K562 (cell line): ENCODE measurements at regions not wholly inside any gene's neighbourhood (a gene's known extent, or its start where the extent isn't known, plus 50 kb on each side); places are given as distances from the start of the nearest gene placed in this dataset.

Experiments used
- BRD4 ChIP-seq: fragments of 200-600 bp; sonication (generic); IDR thresholded peaks from 2 replicates; pipeline ENCODE4 v1.6.1; 2017; ENCODE audit warnings: inconsistent platforms
- CBFB ChIP-seq: sonication (generic); formaldehyde crosslinking; IDR thresholded peaks from 2 replicates; pipeline ENCODE4 v1.4.0; 2020; ENCODE audit warnings: mild to moderate bottlenecking, missing genetic modification reagents
- FOXJ3 ChIP-seq: sonication (generic); formaldehyde crosslinking; IDR thresholded peaks from 2 replicates; pipeline ENCODE4 v1.4.0; 2020; ENCODE audit warnings: mild to moderate bottlenecking, missing genetic modification reagents
- HDAC3 ChIP-seq: fragments of 450-650 bp; IDR thresholded peaks from 2 replicates; pipeline ENCODE4 v1.6.1; 2018; ENCODE audit warnings: borderline replicate concordance, mild to moderate bottlenecking, moderate library complexity; ENCODE audit not compliant: partially characterized antibody
- SREBF1 ChIP-seq: fragments of 150-350 bp; IDR thresholded peaks from 2 replicates; pipeline ENCODE4 v1.6.1; 2014; ENCODE audit warnings: antibody characterized with exemption, low read depth, low read length, borderline replicate concordance
- ZBTB7A ChIP-seq: IDR thresholded peaks from 2 replicates; pipeline ENCODE4 v1.6.1; 2011; ENCODE audit warnings: low read depth, mild to moderate bottlenecking, low read length, moderate library complexity, borderline replicate concordance; ENCODE audit not compliant: control insufficient read depth
- TF ChIP-seq, protein P1 (sequence below): IDR thresholded peaks from 2 replicates; pipeline ENCODE4 v1.6.1; 2012; ENCODE audit warnings: low read depth, low read length, improper control_type of control experiment, borderline replicate concordance
- TF ChIP-seq, protein P2 (sequence below), 3 experiments: IDR thresholded peaks in 2 of 3; conservative IDR thresholded peaks in 1 of 3; 2 replicates each; pipeline ENCODE4 v1.5.1; 2011 to 2012; ENCODE audit warnings: low read length in 3 of 3, mild to moderate bottlenecking in 3 of 3, control low read depth in 2 of 3, improper control_type of control experiment in 1 of 3, inconsistent platforms in 1 of 3, low read depth in 1 of 3, mixed read lengths in 1 of 3, moderate library complexity in 1 of 3; ENCODE audit not compliant: insufficient read depth in 2 of 3

DNA sequence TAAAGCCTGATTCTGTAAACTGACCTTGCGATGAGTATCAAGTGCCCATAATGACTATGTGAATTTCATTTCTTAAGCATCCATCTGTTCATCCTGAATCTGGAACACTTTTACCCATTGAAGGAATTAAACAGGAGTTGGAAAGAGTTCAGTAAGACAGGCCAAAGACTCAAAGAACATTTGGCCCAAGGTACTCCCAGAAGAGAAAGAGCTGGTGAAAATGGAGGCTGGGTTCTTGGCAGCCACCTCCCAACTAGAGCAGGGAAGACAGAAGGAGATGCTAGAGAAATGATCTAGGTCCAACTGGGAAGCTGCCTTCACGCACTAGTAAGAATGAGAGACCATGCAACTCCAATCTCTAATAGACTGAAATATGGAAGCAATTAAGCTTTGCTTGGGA is 57.1 kb upstream of the ADRA1D start:
- TF ChIP-seq FOXJ3 (no peak), CBFB (no peak), ZBTB7A (no peak), HDAC3 (no peak), BRD4 (no peak), SREBF1 (no peak)
- TF ChIP-seq, protein P1, sequence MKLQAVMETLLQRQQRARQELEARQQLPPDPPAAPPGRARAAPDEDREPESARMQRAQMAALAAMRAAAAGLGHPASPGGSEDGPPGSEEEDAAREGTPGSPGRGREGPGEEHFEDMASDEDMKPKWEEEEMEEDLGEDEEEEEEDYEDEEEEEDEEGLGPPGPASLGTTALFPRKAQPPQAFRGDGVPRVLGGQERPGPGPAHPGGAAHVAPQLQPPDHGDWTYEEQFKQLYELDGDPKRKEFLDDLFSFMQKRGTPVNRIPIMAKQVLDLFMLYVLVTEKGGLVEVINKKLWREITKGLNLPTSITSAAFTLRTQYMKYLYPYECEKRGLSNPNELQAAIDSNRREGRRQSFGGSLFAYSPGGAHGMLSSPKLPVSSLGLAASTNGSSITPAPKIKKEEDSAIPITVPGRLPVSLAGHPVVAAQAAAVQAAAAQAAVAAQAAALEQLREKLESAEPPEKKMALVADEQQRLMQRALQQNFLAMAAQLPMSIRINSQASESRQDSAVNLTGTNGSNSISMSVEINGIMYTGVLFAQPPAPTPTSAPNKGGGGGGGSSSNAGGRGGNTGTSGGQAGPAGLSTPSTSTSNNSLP: no peak
- TF ChIP-seq, protein P2, sequence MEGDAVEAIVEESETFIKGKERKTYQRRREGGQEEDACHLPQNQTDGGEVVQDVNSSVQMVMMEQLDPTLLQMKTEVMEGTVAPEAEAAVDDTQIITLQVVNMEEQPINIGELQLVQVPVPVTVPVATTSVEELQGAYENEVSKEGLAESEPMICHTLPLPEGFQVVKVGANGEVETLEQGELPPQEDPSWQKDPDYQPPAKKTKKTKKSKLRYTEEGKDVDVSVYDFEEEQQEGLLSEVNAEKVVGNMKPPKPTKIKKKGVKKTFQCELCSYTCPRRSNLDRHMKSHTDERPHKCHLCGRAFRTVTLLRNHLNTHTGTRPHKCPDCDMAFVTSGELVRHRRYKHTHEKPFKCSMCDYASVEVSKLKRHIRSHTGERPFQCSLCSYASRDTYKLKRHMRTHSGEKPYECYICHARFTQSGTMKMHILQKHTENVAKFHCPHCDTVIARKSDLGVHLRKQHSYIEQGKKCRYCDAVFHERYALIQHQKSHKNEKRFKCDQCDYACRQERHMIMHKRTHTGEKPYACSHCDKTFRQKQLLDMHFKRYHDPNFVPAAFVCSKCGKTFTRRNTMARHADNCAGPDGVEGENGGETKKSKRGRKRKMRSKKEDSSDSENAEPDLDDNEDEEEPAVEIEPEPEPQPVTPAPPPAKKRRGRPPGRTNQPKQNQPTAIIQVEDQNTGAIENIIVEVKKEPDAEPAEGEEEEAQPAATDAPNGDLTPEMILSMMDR (IDR thresholded peaks at IDR 0.05 in 2 of 3, conservative IDR thresholded peaks at IDR 0.05 in 1 of 3; ENCODE audit: insufficient read depth in 2 of 3, low read depth in 1 of 3, low read length in 3 of 3): no peak
